SJCRH30 (cell line): ENCODE measurements at regions not wholly inside any gene's neighbourhood (a gene's known extent, or its start where the extent isn't known, plus 50 kb on each side); places are given as distances from the start of the nearest gene placed in this dataset.

Experiments used
- DNase-seq, 2 experiments: peaks; one replicate each; pipeline ENCODE4 v3.0.0-alpha.2; 2015 to 2020
- H3K27ac ChIP-seq: fragments of 250-450 bp; sonication (Bioruptor Pico); 2 replicates; pipeline ENCODE4 v1.5.1; 2020; ENCODE audit warnings: mild to moderate bottlenecking, moderate library complexity
- H3K27me3 ChIP-seq: fragments of 250-450 bp; sonication (Bioruptor Pico); 2 replicates; pipeline ENCODE4 v1.5.1; 2020; ENCODE audit warnings: mild to moderate bottlenecking, moderate library complexity
- H3K36me3 ChIP-seq: fragments of 250-450 bp; sonication (Bioruptor Pico); 2 replicates; pipeline ENCODE4 v1.5.1; 2020; ENCODE audit warnings: mild to moderate bottlenecking, moderate library complexity
- H3K4me1 ChIP-seq: fragments of 250-450 bp; sonication (Bioruptor Pico); 2 replicates; pipeline ENCODE4 v1.5.1; 2020; ENCODE audit warnings: mild to moderate bottlenecking, moderate library complexity
- H3K4me3 ChIP-seq: fragments of 250-450 bp; sonication (Bioruptor Pico); 2 replicates; pipeline ENCODE4 v1.5.1; 2020; ENCODE audit warnings: mild to moderate bottlenecking, moderate library complexity
- H3K9me3 ChIP-seq: fragments of 250-450 bp; sonication (Bioruptor Pico); replicated peaks from 2 replicates; pipeline ENCODE4 v1.5.1; 2020; ENCODE audit warnings: mild to moderate bottlenecking, moderate library complexity

DNA sequence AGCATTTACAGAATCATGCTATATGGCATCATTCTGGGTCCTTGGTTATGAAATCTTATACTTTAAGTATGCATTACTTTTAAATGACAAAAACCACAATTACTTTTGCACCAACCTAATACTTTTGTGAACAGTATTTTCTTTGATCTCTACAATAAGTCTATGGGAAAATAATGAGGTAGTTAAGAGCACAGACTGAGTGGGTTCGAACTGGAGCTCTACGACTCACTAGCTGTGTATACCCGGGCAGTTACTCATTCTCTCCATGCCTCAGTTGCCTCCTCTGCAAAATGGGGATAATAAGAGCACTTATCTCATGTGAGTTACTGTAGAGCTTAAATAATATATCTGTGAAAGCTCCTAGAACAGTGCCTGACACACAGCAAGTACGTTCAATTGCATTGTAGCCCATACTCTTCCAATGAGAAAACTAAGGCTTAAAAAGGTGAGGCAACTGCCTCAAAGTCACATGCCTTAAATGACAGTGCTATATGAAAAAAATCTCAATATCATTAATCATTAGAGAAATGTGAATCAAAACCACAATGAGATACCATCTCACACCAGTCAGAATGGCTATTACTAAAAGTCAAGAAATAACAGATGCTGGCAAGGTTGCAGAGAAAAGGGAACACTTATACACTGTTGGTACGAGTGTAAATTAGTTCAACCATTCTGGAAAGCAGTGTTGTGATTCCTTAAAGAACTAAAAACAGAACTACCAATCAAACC is 151.5 kb downstream of the CHIC2 start:
- no peak overlapping the region for H3K27ac ChIP-seq
- no peak for DNase-seq
- no peaks in the 10 kb centered on the region for H3K9me3 ChIP-seq
- H3K4me1 ChIP-seq = peaks cover 4% of the 10 kb centered on the region; the same call in 1 of the 2 replicates
- no peak overlapping the region for H3K4me3 ChIP-seq
- no peaks in the 10 kb centered on the region for H3K27me3 ChIP-seq
- H3K36me3 ChIP-seq = no peaks in the 10 kb centered on the region

DNA sequence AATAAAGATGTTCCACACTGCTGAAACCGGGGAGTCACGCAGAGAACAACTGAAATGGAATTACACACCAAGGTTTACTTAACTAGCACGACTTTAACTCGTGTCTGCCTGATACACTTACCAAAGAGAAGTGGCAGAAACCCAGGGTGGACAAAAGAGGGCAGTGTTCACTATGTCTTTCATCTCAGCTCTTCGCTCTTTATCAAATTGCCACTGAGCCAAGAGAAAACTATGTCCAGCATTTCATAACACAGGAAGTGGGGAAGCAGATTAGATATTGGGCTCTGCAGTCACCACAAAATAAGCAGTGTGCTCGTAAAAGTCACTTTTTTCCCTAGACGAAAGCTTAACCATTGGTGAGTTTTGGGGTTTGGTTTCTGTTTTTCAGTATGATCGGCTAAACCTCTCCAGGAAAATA is 155.7 kb downstream of the CHIC2 start:
- Histone ChIP-seq H3K36me3 (no peaks in the 10 kb centered on the region), H3K27me3 (no peaks in the 10 kb centered on the region), H3K4me1 (peaks cover 22% of the 10 kb centered on the region), H3K27ac (no peak overlapping the region; the same call in 1 of the 2 replicates), H3K4me3 (peak overlapping the region; percentile 41), H3K9me3 (no peaks in the 10 kb centered on the region)
- peak; percentile 70 to 92 for DNase-seq

DNA sequence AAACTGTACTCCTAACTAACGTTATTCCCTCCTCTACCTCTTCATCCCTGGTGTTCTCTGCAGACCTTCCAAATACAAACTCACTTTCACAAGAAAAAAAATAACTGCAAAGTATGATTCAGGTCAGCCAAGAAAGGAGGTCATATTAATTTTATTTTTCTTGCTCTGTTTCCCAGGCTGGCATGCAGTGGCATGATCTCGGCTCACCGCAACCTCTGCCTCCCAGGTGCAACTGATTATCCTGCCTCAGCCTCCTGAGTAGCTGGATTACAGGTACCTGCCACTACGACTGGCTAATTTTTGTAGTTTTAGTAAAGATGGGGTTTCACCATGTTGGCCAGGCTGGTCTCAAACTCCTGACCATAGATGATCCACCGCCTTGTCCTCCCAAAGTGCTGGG is 156.6 kb downstream of the CHIC2 start:
- Histone ChIP-seq H3K4me3 (no peak overlapping the region), H3K9me3 (no peaks in the 10 kb centered on the region), H3K4me1 (peaks cover 22% of the 10 kb centered on the region), H3K27me3 (no peaks in the 10 kb centered on the region), H3K36me3 (no peaks in the 10 kb centered on the region), H3K27ac (no peak overlapping the region)
- no peak for DNase-seq

DNA sequence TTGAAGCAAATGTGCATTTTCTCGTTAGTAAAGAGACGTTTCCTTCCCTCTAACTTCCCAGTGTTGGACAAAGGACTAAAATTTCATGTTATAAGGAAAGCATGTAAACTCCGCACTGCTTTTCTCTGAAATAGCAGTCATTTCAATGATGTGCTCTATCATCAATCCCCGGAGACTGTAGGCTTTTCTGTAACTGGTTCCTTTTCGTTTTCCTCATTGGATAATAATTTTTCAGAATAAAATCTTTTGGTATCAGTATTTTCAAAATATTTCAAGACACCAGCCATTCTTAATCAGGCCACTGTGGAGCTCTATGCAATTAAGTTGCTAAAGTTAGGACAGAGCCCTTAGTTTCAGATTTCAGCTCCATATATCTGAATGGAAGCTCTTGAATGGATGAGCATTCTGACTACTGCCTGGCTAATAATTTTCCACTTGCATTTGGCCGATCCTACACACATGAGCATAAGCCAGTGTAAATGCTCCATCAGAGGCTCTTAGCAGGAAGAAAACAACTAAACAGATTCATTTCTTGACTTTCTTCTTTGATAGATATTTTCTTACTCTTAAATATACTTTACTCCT is 157.7 kb downstream of the CHIC2 start:
- Histone ChIP-seq H3K27me3 (no peaks in the 10 kb centered on the region), H3K27ac (no peak overlapping the region), H3K4me3 (peak overlapping the region; percentile 52; the same call in 1 of the 2 replicates), H3K36me3 (no peaks in the 10 kb centered on the region), H3K9me3 (no peaks in the 10 kb centered on the region), H3K4me1 (peaks cover 22% of the 10 kb centered on the region)
- peak in 1 of 2 experiments; percentile 30 for DNase-seq

DNA sequence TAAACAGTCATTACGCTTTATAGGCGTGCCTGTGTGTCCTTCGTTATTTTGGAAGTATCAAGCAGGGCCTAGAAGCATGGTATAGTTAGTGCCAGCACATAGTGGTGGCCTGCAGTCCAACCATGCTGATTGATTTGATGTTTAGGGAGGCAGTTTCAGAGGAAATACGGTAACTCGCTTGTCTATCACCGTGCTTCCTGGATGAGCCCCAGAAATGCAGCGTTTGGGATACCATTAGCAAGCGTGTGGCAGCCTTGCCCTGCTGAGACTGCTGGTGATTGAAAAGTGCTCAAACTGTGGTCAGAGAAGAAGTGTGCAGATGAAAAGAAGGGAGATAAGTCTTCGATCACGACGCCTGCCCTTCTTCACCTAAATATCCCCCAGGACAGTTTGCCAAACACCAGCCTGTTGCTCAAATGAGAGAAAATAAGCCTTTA is 158.4 kb downstream of the CHIC2 start:
- Histone ChIP-seq H3K4me1 (peaks cover 22% of the 10 kb centered on the region), H3K9me3 (no peaks in the 10 kb centered on the region), H3K4me3 (peak overlapping the region; percentile 52), H3K36me3 (no peaks in the 10 kb centered on the region), H3K27me3 (no peaks in the 10 kb centered on the region), H3K27ac (peak overlapping the region; percentile 28; the same call in 1 of the 2 replicates)
- peak; percentile 65 to 86 for DNase-seq

DNA sequence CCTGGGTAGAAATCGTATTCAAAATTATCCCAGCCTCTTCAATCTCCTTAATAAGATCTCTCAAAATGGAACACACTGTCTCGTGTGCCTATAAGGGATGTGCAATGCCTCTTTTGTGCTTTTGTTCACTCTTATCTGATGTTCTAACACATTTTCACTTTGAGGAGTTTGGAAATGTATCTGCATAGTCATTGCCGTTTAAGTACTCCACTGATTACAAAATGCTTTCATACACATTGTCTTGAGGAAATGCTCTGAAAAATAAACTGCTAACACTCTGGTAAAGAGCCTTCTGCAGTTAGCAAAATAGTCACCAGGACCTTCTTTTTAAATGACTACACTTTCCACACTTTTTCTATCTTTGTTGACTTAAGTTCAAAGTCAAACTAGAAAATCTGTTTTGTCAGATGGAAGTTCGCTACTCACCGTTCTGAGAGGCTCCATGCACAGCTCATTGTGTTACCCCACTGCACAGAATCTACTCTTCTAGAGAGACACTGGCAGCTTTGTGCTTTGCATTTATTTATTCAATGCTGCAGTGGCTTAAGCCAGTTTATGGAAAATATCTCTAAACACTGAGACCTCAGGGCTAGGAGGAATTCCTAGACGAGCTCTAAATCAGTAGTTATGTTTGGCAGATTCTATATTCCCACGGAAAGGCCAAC is 159.0 kb downstream of the CHIC2 start:
- peaks cover 22% of the 10 kb centered on the region for H3K4me1 ChIP-seq
- no peaks in the 10 kb centered on the region for H3K36me3 ChIP-seq
- H3K4me3 ChIP-seq = peak overlapping the region; percentile 52
- no peak for DNase-seq
- H3K9me3 ChIP-seq = no peaks in the 10 kb centered on the region
- no peaks in the 10 kb centered on the region for H3K27me3 ChIP-seq
- H3K27ac ChIP-seq = peak overlapping the region; percentile 28

DNA sequence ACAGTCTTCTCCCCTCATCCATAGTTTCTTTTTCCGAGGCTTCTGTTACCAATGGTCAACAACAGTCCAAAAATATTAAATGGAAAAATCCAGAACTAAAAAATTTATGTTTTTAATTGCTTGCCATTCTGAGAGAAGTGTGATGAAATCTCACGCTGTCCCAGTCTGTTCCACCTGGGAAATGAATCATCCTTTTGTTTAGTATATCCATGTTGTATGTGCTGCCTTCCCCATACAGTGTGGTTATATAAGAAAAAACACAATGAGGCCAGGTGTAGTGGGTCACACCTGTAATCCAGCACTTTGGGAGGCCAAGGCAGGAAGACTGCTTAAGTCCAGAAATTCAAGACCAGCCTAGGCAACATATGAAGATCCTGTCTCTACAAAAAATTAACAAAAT is 161.6 kb downstream of the CHIC2 start:
- Histone ChIP-seq H3K27ac (no peak overlapping the region), H3K4me1 (peaks cover 28% of the 10 kb centered on the region), H3K36me3 (no peaks in the 10 kb centered on the region), H3K4me3 (no peak overlapping the region), H3K27me3 (no peaks in the 10 kb centered on the region), H3K9me3 (no peaks in the 10 kb centered on the region)
- no peak for DNase-seq

DNA sequence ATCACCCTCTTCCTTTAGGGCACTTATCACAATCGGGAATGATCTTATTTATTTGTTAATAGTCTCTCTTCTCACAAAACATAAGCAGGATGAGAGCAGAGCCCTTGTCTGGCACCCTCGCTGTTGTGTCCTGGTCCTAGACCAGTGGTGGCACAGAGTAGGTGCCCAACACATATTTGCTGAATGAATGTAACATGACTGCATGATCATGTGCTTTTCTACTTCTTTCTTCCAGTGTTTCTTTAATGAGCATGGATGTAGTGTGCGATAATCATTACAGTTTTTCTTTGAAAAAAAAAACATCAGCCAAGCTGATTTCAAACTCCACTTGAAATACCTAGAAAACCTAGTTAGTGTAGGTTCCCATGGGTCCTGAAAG is 164.1 kb downstream of the CHIC2 start:
- H3K36me3 ChIP-seq = no peaks in the 10 kb centered on the region
- H3K27me3 ChIP-seq = no peaks in the 10 kb centered on the region
- H3K4me1 ChIP-seq = peaks cover 25% of the 10 kb centered on the region
- peak overlapping the region; percentile 4; the same call in 1 of the 2 replicates for H3K27ac ChIP-seq
- no peak overlapping the region for H3K4me3 ChIP-seq
- no peaks in the 10 kb centered on the region for H3K9me3 ChIP-seq
- no peak for DNase-seq

DNA sequence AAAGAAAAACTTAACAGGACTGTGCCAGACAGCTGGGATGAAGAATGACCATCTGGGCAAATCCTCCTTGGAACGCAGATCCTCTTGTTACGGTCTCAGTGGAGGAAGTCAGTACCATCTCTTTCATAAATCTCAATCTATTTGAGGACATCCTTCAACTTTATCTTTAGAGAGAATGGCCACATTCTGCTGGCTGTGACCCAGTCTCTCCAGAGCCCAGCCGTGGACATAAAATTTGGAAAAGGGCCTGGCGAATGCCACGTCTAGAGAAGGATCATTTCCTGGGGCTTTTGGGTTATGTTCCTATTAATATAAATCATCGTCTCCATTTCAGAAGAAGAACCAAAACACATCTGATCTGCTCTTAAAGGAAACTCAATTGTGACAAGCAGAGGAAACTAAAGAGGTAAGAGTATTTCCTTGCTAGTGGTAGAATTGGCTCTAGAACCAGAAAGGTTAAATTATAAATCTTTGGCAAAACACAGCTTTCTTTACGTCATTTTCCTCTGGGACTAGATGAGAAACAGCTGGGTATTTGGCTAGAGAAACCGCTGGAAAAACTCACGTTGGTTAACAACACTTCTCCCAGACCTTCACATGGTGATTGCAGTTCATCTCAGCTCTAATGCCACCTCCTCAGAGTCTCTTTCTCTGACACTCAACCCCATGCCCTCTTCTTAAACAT is 164.7 kb downstream of the CHIC2 start:
- DNase-seq = peak in 1 of 2 experiments; percentile 60
- peaks cover 23% of the 10 kb centered on the region for H3K4me1 ChIP-seq
- H3K36me3 ChIP-seq = no peaks in the 10 kb centered on the region
- H3K27me3 ChIP-seq = no peaks in the 10 kb centered on the region
- H3K9me3 ChIP-seq = no peaks in the 10 kb centered on the region
- H3K27ac ChIP-seq = peak overlapping the region; percentile 4; the same call in 1 of the 2 replicates
- H3K4me3 ChIP-seq = no peak overlapping the region

DNA sequence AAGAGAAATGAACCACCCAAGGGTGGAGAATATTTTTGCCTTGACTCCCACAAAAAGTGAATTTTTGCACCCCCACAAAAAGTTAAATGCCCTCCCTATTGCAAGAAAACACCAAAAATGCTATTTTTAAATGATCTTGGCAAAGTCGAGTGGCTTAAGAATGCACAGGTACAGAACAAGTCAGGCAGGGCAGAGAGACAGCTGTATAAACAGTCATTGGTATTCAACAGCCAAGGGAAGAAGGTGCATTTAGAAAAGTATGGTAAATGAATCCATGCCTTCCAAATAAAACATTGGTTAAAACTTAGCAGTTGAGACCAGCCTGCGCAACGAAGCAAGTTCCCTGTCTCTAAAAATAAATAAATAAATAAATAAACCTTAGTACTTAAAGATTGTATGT is 169.3 kb downstream of the CHIC2 start:
- H3K27me3 ChIP-seq = no peaks in the 10 kb centered on the region
- no peak overlapping the region for H3K27ac ChIP-seq
- H3K4me3 ChIP-seq = no peak overlapping the region
- no peaks in the 10 kb centered on the region for H3K36me3 ChIP-seq
- no peaks in the 10 kb centered on the region for H3K9me3 ChIP-seq
- DNase-seq = peak in 1 of 2 experiments; percentile 38
- H3K4me1 ChIP-seq = peaks cover 15% of the 10 kb centered on the region

DNA sequence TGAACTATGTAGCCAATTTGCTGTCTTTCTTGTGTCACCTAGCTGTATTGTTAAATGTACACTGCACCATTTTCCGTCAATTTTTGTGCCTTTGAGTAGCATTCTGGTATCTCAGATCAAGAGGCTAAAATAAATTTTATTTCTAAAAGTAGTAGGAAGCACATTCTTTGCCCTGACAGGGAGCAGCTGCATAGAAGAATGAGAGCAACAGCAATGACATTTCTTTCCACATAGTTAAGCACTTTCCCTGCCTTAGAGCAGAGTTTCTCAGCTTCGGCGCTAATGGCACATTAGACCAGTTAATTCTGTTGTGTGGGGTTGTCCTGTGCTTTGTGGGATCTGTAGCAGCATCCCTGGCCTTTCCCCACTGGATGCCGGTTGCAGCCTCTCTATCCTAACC is 173.9 kb downstream of the CHIC2 start:
- no peaks in the 10 kb centered on the region for H3K27me3 ChIP-seq
- H3K36me3 ChIP-seq = no peaks in the 10 kb centered on the region
- H3K4me3 ChIP-seq = no peak overlapping the region
- H3K9me3 ChIP-seq = no peaks in the 10 kb centered on the region
- DNase-seq = no peak
- H3K27ac ChIP-seq = no peak overlapping the region
- H3K4me1 ChIP-seq = peaks cover 8% of the 10 kb centered on the region; the same call in 1 of the 2 replicates

DNA sequence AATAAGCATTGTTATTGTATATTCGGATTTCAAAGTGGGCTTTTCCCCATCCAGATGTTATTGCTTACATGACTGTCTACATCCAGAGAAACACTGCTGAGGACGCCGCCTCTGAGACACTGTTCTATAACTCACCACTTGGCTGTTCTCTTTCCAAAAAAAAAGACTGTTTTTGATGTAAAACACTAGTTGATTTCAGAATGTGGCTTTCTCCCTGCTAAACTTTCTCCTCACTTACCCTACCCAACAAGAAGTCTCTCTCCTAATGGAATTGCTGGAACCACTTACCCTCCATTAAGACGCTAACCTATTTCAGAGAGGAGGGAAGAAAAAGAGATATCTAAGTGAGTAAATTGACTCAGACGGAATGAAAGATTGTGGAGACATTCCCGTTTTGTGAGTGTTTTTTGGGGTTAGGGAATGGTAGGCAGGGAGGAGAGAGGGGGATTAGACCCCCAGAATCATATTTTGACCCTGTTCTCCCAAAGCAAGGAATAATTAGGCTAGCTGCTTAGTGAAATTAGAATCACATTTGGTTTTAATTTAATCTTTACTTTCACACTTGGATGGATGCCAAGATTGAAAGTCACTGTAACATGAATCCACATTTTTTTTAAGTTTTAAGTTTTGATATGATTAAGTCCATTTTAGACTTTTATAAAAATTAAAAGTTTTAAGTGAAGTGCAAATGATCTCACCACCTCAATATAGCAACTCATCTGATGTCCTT is 174.9 kb downstream of the CHIC2 start:
- Histone ChIP-seq H3K9me3 (no peaks in the 10 kb centered on the region), H3K27me3 (no peaks in the 10 kb centered on the region), H3K27ac (no peak overlapping the region), H3K4me3 (no peak overlapping the region), H3K4me1 (0 out of 2 replicates have a peak, but pooled peaks cover 2% of the 10 kb centered on the region), H3K36me3 (no peaks in the 10 kb centered on the region)
- no peak for DNase-seq

DNA sequence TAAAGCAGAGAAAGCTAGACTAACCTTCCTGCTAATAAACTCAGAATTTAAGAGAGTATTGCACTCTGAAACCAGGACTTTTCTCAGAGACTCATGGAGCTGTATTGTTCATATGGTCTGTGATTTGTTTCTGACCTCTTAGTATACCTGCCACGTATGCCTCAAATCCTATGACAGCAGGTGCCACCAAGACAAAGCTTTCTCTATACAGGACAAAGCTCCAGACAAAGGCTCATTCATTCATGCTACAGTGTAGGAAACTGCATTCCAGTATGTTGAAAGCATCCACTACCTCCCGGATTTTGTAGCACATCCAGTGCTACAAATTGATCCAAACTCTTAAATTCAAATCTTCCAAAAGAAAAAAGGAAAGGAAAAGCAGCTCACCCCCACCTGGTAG is 178.3 kb downstream of the CHIC2 start:
- no peak overlapping the region for H3K4me3 ChIP-seq
- no peaks in the 10 kb centered on the region for H3K27me3 ChIP-seq
- DNase-seq = peak in 1 of 2 experiments; percentile 66
- no peak overlapping the region for H3K27ac ChIP-seq
- 0 out of 2 replicates have a peak, but pooled peaks cover 2% of the 10 kb centered on the region for H3K4me1 ChIP-seq
- no peaks in the 10 kb centered on the region for H3K9me3 ChIP-seq
- H3K36me3 ChIP-seq = no peaks in the 10 kb centered on the region

DNA sequence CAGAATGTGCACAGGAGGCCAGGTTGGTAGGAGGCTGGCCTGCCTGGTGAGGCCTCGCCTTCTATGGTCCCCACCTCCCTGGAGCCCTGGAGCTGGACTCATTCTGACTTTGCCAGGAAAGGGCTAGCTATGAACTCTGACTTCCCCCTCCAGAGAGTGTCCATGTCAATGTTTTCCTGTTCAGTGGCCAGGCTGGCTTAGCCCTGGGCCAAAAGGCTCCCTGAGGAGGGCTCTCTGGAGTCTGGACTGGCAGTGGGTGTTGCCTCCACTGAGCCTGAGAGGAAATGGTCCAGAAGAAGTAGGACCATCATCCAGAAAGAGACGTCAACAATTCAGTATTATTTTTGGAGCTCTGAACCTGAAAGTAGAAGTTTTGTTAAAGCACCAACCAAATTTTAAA is 178.7 kb downstream of the CHIC2 start:
- Histone ChIP-seq H3K9me3 (no peaks in the 10 kb centered on the region), H3K36me3 (no peaks in the 10 kb centered on the region), H3K27ac (no peak overlapping the region), H3K27me3 (no peaks in the 10 kb centered on the region), H3K4me1 (0 out of 2 replicates have a peak, but pooled peaks cover 2% of the 10 kb centered on the region), H3K4me3 (no peak overlapping the region)
- no peak for DNase-seq
